Endodermal cell (in vitro differentiated cells): ENCODE measurements at regions not wholly inside any gene's neighbourhood (a gene's known extent, or its start where the extent isn't known, plus 50 kb on each side); places are given as distances from the start of the nearest gene placed in this dataset.

Experiments
- DNase-seq: peaks from one replicate; pipeline ENCODE4 v3.0.0-alpha.2; 2017
- H3K27ac ChIP-seq: 2 replicates; pipeline ENCODE4 v1.5.1; 2013; ENCODE audit warnings: mild to moderate bottlenecking, low read depth, low read length, moderate library complexity
- H3K27me3 ChIP-seq: 2 replicates; pipeline ENCODE4 v1.6.1; 2013; ENCODE audit warnings: mild to moderate bottlenecking, low read length, moderate library complexity; ENCODE audit not compliant: insufficient read depth, control insufficient read depth, poor library complexity, severe bottlenecking
- H3K36me3 ChIP-seq: 2 replicates; pipeline ENCODE4 v1.7.0; 2013; ENCODE audit warnings: mild to moderate bottlenecking, low read length, moderate library complexity; ENCODE audit not compliant: control insufficient read depth, insufficient read depth
- H3K4me1 ChIP-seq: one replicate; pipeline ENCODE4 v1.7.0; 2013; ENCODE audit warnings: low read length; ENCODE audit not compliant: control insufficient read depth, insufficient read depth
- H3K4me3 ChIP-seq: 2 replicates; pipeline ENCODE4 v1.5.1; 2013; ENCODE audit warnings: mild to moderate bottlenecking, low read length, moderate library complexity
- H3K9ac ChIP-seq: 2 replicates; pipeline ENCODE4 v1.6.1; 2013; ENCODE audit warnings: mild to moderate bottlenecking, low read length, moderate library complexity; ENCODE audit not compliant: poor library complexity, severe bottlenecking; ENCODE audit errors: extremely low read depth
- H3K9me3 ChIP-seq: 2 replicates; pipeline ENCODE4 v1.6.1; 2013; ENCODE audit warnings: mild to moderate bottlenecking, low read length, moderate library complexity; ENCODE audit not compliant: control insufficient read depth
- H3K27ac Mint-ChIP-seq: 2 replicates; pipeline ENCODE4 v1.8.0; 2020; ENCODE audit warnings: mixed read lengths
- H3K27me3 Mint-ChIP-seq: 2 replicates; pipeline ENCODE4 v1.8.0; 2021; ENCODE audit warnings: mild to moderate bottlenecking, mixed read lengths; ENCODE audit not compliant: insufficient read depth
- H3K36me3 Mint-ChIP-seq: 2 replicates; pipeline ENCODE4 v1.8.0; 2020; ENCODE audit warnings: low read depth, mixed read lengths
- H3K4me1 Mint-ChIP-seq: 2 replicates; pipeline ENCODE4 v1.8.0; 2020; ENCODE audit warnings: mixed read lengths
- H3K4me3 Mint-ChIP-seq: 2 replicates; pipeline ENCODE4 v1.8.0; 2020; ENCODE audit warnings: mild to moderate bottlenecking, moderate library complexity, mixed read lengths
- H3K9me3 Mint-ChIP-seq: 2 replicates; pipeline ENCODE4 v1.8.0; 2020; ENCODE audit warnings: mild to moderate bottlenecking, mixed read lengths
- WGBS, 2 experiments: methylation state at CpG; one replicate each; pipeline versions ENCODE4 v1.1.5 to v1.1.7; 2013; ENCODE audit warnings: missing lambda C conversion rate in 2 of 2, mixed read lengths in 1 of 2; ENCODE audit not compliant: insufficient coverage in 1 of 2, insufficient read length in 1 of 2; 5-methylcytosine and 5-hydroxymethylcytosine counted together
- TF ChIP-seq, protein P1 (sequence below): fragments of 200-600 bp; sonication (generic); conservative IDR thresholded peaks from 2 replicates; pipeline ENCODE4 v1.5.0; 2021; ENCODE audit warnings: antibody characterized with exemption, mild to moderate bottlenecking

- H3K36me3 ChIP-seq, result no peaks in the 10 kb centered on the region
- H3K27ac ChIP-seq, result no peak overlapping the region
- Mint-ChIP-seq H3K27ac (no peak overlapping the region), H3K4me3 (no peak overlapping the region), H3K36me3 (no peaks in the 10 kb centered on the region), H3K4me1 (peaks cover 6% of the 10 kb centered on the region), H3K27me3 (peaks cover 22% of the 10 kb centered on the region), H3K9me3 (peaks cover 4% of the 10 kb centered on the region)
- no peaks in the 10 kb centered on the region for H3K4me1 ChIP-seq
- no peaks in the 10 kb centered on the region for H3K27me3 ChIP-seq
- peak; percentile 82 for DNase-seq
- H3K9ac ChIP-seq, result no peak overlapping the region
- TF ChIP-seq, protein P1, sequence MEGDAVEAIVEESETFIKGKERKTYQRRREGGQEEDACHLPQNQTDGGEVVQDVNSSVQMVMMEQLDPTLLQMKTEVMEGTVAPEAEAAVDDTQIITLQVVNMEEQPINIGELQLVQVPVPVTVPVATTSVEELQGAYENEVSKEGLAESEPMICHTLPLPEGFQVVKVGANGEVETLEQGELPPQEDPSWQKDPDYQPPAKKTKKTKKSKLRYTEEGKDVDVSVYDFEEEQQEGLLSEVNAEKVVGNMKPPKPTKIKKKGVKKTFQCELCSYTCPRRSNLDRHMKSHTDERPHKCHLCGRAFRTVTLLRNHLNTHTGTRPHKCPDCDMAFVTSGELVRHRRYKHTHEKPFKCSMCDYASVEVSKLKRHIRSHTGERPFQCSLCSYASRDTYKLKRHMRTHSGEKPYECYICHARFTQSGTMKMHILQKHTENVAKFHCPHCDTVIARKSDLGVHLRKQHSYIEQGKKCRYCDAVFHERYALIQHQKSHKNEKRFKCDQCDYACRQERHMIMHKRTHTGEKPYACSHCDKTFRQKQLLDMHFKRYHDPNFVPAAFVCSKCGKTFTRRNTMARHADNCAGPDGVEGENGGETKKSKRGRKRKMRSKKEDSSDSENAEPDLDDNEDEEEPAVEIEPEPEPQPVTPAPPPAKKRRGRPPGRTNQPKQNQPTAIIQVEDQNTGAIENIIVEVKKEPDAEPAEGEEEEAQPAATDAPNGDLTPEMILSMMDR, result peak; percentile 64
- WGBS, 2 experiments, result 81 to 84% methylated on average over 7 to 8 of the region's 8 CpGs
- H3K4me3 ChIP-seq, result no peak overlapping the region
- no peaks in the 10 kb centered on the region for H3K9me3 ChIP-seq
These were observed 137.4 kb upstream of the TNRC6C start for GRCh38 chr17:77821114-77821513.

GRCh38 chr17:77822302-77823030, 136.0 kb upstream of the TNRC6C start:
- WGBS, 2 experiments, result 85 to 87% methylated on average over 11 to 22 of the region's 22 CpGs
- peaks cover 12% of the 10 kb centered on the region for H3K4me1 Mint-ChIP-seq
- Histone ChIP-seq H3K27me3 (no peaks in the 10 kb centered on the region), H3K4me3 (no peak overlapping the region), H3K9ac (no peak overlapping the region), H3K9me3 (no peaks in the 10 kb centered on the region), H3K36me3 (no peaks in the 10 kb centered on the region), H3K4me1 (no peaks in the 10 kb centered on the region), H3K27ac (no peak overlapping the region)
- TF ChIP-seq, protein P1, result no peak
- peak overlapping the region; percentile 36 for H3K27ac Mint-ChIP-seq
- no peak for DNase-seq
- H3K4me3 Mint-ChIP-seq, result no peak overlapping the region
- H3K27me3 Mint-ChIP-seq, result peaks cover 22% of the 10 kb centered on the region
- no peaks in the 10 kb centered on the region for H3K36me3 Mint-ChIP-seq
- H3K9me3 Mint-ChIP-seq, result peaks cover 4% of the 10 kb centered on the region

GRCh38 chr17:77824102-77824779, 134.3 kb upstream of the TNRC6C start:
- WGBS, 2 experiments, result 87 to 88% methylated on average over 7 to 11 of the region's 11 CpGs
- peaks cover 12% of the 10 kb centered on the region for H3K4me1 Mint-ChIP-seq

More at GRCh38 chr17:77824102-77824779, 134.3 kb upstream of the TNRC6C start:
- TF ChIP-seq, protein P1, result no peak
- no peak overlapping the region for H3K27ac ChIP-seq
- Mint-ChIP-seq H3K27ac (no peak overlapping the region), H3K27me3 (peaks cover 22% of the 10 kb centered on the region), H3K4me3 (no peak overlapping the region), H3K36me3 (no peaks in the 10 kb centered on the region), H3K9me3 (no peaks in the 10 kb centered on the region)
- H3K36me3 ChIP-seq, result no peaks in the 10 kb centered on the region
- H3K4me1 ChIP-seq, result no peaks in the 10 kb centered on the region
- H3K9me3 ChIP-seq, result no peaks in the 10 kb centered on the region
- no peak overlapping the region for H3K4me3 ChIP-seq
- H3K27me3 ChIP-seq, result no peaks in the 10 kb centered on the region
- no peak for DNase-seq
- no peak overlapping the region for H3K9ac ChIP-seq
